HG03097 (cell line): ENCODE measurements at regions not wholly inside any gene's neighbourhood (a gene's known extent, or its start where the extent isn't known, plus 50 kb on each side); places are given as distances from the start of the nearest gene placed in this dataset.
"Not testable (repeated sequence)": the region's sequence is repeated elsewhere in the genome, so short reads cannot be mapped to it uniquely, and the experiment has no call there.

ENCODE experiments used
- ATAC-seq: cut with Tn5 transposase; IDR thresholded peaks from one replicate; pipeline ENCODE4 v1.9.1; 2021; ENCODE audit not compliant: unreplicated experiment, low FRiP score

DNA sequence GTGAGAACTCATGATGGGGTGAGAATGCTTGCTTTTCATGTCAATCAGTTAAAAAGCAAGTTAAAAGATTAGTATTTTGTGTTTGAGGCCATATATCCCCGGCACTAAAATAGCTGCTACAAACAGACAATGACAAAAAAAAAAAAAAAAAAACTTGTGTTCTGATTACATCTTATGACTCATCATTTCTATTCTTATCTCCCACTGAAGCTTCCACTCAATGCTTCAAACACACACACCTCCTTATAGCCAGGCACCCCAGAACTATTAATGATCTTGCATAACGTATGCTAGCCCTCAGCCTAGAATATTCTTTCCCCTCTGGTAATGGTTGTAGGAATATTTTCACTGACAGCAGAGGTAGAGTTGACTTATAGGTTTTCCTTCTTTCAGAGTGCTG is 778.3 kb downstream of the TRIB2 start:
- no peak for ATAC-seq

DNA sequence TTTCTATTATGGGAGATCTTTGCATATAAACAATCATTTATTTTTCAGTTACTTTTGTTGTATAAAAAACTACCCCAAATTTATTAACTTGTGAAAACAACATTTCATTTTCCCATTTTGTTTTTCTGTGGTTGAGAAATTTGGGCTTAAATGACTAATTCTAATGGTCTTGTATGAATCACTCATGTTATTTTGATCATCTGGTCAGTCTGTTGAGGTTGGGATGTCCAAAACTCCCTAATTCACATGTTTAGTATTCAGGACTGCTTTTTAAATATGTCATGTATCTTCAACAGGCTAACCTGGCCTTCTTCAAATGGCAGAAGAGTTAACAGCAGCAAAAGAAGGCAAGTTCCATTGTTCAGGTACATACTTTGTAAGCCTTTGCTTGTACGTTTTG is 788.1 kb downstream of the TRIB2 start:
- ATAC-seq, result no peak

GRCh38 chr2:13508671-13509070 is 791.9 kb downstream of the TRIB2 start:
- ATAC-seq, result no peak

DNA sequence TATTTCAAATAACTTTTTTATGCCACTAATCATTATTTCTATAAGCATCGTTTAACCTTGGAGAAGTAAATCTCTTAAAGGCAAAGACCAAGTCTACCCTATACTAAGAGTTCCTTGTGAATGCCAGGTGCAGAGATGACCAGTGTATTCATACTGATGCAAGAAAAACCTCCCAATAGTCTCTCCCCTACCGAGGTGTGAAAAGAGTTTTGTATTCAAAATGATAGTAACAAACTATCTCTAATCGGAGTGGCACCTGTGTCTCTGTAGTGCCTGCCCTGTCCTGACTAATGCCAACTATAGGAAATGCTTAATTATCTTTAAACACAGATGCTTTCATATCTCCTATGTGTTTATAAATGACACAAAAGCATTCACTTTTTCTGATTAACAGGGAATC is 798.5 kb downstream of the TRIB2 start:
- no peak for ATAC-seq

DNA sequence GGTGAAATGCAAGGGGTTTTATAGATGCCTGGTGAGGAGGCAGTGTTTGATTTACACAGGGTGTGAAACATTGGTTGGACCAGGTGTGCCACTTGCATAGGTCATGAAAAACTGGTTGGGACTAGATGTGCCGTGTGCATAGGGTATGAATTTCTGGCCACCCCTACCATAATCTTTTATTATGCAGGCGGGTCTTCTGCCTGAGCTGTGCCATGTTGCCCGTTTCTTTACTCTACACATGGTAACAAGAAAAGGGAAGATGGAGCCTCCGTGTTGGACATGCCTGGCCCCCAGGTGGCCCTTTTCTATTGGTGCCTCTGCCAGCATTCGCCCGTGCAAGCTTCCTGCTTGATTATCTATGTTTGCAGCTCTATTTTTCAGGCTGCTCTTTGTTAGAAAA is 805.4 kb downstream of the TRIB2 start:
- no peak for ATAC-seq

DNA sequence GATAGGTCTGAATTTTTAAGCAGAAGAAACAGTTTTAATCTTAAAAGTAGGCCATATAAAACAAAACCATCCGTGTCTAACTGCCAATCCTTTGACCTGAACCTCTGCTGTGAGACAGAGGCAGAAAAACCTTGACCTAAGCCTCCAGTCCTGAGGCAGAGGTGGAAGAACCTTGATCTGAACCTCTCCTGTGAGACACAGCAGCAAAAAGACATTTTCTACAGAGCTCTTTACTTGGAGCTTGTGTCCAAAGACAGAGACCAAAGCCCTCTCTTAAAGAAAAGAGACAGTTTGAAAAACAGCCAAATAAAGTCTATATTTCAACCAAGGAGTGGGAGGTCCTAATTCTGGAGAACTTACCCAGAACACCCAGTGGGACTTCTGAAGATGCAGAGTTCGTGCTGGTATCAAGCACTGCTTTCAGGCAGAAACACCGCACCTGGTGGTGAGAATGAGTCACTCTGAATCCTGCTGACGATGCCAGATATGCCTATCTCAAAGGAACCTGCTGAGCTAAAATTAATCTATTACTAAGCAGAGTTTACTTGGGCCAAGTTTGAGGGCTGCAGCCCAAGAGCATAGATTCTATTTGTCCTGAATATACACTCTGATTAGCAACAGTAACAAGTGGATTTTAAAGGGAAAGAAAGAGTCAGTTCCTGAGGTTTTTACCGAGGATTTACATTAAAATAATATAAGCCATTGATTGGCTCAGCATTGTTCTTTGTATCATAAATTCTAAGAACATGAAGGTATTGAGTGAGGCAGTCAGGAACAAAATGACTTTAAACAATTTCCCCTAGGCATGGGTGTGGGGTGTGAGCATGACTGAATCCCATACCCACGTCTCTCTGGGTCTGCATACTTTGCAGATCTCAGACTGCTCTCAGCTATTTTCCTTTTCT is 806.4 kb downstream of the TRIB2 start:
- ATAC-seq, result peak; percentile 96

DNA sequence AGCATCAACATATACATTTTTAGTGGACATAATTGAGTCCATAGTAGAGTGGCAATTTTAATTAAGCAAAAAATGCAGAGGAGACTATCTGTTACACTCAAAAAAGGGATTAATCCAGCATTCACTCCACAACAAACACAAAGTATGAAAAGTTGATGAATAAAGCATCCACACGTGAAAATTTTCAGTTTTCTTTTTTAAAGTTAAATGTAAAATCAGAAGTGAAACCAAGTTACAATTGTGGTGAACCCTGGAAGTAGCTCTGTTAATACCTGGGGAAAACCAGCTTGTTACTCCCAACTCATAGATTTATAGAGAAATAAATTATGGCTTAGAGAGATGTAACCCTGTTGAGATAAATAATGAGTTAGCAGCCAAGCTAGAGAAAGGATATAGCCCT is 807.8 kb downstream of the TRIB2 start:
- no peak for ATAC-seq

DNA sequence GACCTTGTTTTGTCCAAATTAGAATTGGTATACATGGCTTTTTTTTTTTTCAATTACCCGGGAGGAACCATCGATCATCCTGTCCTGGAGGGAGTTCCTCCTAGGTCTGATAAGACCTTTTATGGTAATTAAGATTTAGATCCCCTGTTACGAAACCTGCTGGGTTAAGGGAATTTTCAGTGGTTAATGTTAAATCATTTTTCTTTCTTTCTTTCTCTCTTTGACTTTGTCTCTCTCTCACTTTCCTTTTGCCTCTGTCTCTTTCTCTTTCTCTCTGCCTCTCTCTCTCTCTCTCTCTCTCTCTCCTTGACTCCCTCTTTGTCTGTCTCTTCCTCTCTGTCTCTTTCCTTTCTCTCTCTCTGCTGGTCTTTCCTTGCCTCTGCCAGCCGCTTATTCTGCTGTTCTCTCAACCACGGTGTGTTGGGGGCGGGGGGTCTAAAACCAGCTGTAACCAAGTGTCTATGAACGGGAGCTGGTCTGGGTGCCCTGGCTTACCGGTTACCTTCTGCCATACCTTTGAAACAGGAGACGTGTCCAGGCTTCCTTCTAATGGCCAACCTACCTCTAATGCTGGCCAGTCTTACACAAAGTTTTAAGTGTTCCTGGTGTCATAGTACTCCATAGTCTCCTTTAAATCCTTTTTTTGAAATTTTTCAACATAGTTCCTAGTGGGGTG is 815.1 kb downstream of the TRIB2 start:
- not testable (repeated sequence) for ATAC-seq

- not testable (repeated sequence) for ATAC-seq
Observed at GRCh38 chr2:13532781-13533523, 816.2 kb downstream of the TRIB2 start.

DNA sequence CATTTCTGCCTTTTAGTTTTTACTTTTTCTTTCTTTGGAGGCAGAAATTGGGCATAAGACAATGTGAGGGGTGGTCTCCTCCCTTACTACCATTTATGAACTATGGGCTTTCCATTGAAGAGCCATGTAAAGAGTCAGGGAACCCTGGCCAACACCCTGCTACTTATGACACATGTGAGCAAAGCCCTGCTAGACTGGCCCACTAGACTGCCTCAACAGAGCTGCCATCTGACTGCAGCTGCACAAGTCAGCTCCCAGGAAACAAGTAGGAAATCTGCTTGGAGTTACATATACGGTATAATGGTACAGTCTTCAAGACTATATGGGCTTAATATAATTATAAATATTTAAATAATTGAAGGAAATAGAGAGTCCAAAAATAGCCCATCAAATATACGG is 816.8 kb downstream of the TRIB2 start:
- no peak for ATAC-seq

DNA sequence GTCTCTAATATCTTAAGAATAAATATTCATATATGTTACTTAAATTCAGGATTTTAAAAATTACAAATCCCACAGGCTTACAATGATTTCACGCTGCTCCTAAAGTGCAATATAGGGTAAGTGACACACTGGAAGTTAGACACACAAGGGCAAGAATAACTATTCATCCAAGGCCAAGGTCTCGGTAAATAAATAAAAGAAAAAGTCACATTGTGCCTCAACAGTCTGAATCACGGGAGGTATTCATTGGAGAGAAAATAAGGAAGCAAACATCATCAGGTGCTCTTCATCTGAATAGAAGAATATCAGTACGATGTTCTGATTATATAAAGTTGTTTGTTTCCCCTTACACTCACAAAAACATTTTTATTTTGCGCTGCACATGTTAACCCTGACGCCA is 820.2 kb downstream of the TRIB2 start:
- no peak for ATAC-seq

GRCh38 chr2:13537771-13538349 is 821.1 kb downstream of the TRIB2 start:
- no peak for ATAC-seq

GRCh38 chr2:13539296-13539695 is 822.6 kb downstream of the TRIB2 start:
- ATAC-seq, result no peak

GRCh38 chr2:13542061-13542460 is 825.3 kb downstream of the TRIB2 start:
- ATAC-seq, result no peak

DNA sequence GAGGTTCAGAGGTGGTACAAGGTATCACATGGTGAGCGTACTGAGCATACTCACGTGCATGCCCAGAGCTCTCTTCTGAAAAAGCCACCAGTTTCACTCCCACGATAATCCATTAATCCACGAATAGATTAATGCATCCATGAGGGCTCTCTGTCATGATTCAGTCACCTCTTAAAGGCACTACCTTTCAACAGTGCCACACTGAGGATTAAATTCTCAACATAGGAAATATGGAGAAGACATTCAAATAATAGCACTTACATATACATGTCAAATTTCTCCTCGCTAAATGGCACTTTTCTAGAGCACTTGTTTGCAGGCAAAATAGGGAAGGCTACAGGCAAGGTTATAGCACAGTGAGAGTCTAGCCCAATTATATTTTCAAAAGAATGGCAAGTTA is 825.9 kb downstream of the TRIB2 start:
- no peak for ATAC-seq

GRCh38 chr2:13543550-13543949 is 826.8 kb downstream of the TRIB2 start:
- ATAC-seq, result peak; percentile 77

DNA sequence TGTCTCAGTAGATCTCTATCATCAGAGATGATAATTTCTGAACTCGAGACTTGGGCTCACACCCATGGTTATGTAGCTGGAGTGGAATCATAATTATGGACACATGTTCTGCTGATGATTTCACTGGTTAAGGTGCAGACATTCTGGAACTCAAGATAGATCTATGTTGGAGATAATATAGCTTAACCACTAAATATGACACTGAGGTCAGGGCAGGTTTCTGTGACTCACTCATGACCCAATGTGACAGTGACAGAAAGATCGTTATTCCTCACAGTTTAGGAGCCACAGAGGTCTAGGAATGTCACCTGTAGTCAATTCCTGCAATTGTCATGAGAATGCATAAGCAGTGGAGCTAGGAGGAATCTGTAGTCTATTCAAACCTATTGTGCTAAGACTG is 828.6 kb downstream of the TRIB2 start:
- ATAC-seq, result no peak

GRCh38 chr2:13546131-13546530 is 829.4 kb downstream of the TRIB2 start:
- ATAC-seq, result no peak

DNA sequence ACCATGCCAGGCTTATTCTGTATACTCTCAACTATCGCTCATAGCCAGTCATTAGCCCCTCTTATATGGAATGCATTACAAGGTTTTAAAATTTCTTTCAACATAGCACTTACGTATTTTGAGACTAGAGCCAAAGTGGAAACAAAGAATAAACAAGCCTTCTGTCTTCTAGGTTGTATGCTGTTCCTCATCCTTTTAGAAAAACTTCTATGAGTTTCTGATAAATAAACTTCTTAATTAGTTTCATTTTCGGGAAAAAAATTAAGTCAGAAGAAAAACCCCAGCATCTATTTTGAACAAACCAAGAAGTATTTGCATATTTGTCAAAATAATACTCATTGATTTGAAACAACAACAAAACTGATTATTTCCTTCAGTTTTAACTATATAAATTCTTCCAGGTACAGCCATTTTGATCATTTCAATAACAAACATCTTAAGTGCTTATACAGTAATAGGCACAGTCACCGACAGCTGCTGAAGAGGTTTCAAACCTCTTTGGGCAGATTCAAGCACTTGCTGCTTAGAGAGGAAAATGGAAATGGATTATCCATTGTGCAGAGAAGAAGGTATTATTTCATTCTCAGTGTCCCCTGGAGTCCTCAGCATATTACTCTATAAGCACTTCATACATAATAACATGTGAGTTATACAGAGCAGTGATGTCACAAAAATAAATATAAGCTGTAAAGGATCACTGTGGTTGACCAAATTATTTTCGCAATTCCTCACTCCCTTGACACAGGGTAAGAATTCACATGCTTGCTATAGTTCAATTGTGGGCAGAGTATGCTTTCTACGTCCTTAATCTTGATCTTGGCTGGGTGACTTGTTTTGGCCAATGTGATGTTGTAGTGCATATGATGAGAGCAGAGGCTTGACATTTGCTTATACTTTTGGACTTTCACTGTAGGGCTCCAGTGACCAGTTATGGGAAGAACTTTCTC is 833.8 kb downstream of the TRIB2 start:
- ATAC-seq, result no peak

DNA sequence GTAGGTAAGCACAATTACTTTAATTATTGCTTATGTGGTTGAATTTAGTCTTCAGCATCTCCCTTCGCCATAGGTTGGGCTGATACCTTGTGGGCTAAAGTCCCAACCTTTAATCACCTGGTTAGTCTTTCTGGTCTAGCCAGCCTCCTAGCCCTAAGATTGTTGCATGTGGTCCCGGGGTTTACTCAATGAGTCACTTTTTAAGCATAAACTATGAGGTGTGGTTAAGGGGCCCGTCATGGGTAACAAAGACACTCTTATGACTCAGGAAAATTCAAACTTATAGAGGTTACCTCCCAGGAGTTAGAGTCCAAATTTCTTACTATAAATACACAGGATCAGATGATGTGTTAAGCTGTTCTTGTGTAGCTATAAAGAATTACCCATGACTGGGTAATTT is 841.6 kb downstream of the TRIB2 start:
- peak; percentile 59 for ATAC-seq
